HG02884 (cell line): ENCODE measurements at regions not wholly inside any gene's neighbourhood (a gene's known extent, or its start where the extent isn't known, plus 50 kb on each side); places are given as distances from the start of the nearest gene placed in this dataset.
"Not testable (repeated sequence)": the region's sequence is repeated elsewhere in the genome, so short reads cannot be mapped to it uniquely, and the experiment has no call there.

Experiments
- ATAC-seq: cut with Tn5 transposase; IDR thresholded peaks from one replicate; pipeline ENCODE4 v1.9.1; 2021; ENCODE audit warnings: mild to moderate bottlenecking, moderate library complexity; ENCODE audit not compliant: unreplicated experiment

GRCh38 chr4:125262502-125262901 lies 52.3 kb upstream of the FAT4 start:
- ATAC-seq, result no peak

GRCh38 chr4:125262079-125262478 lies 52.7 kb upstream of the FAT4 start:
- no peak for ATAC-seq

GRCh38 chr4:125254106-125254505 lies 60.6 kb upstream of the FAT4 start:
- ATAC-seq, result no peak

- no peak for ATAC-seq
These were observed 69.8 kb upstream of the FAT4 start for GRCh38 chr4:125244848-125245450.

- no peak for ATAC-seq
These were observed 70.9 kb upstream of the FAT4 start for GRCh38 chr4:125243789-125244397.

GRCh38 chr4:125235971-125236370 lies 78.8 kb upstream of the FAT4 start:
- no peak for ATAC-seq

GRCh38 chr4:125231661-125232060 lies 83.1 kb upstream of the FAT4 start:
- no peak for ATAC-seq

- no peak for ATAC-seq
These were observed 85.1 kb upstream of the FAT4 start for GRCh38 chr4:125229596-125230058.

- ATAC-seq, result no peak
These were observed 88.9 kb upstream of the FAT4 start for GRCh38 chr4:125225806-125226205.

GRCh38 chr4:125200556-125200955 lies 114.2 kb upstream of the FAT4 start:
- ATAC-seq, result no peak

- ATAC-seq, result no peak
These were observed 115.8 kb upstream of the FAT4 start for GRCh38 chr4:125198916-125199315.

- not testable (repeated sequence) for ATAC-seq
These were observed 122.8 kb upstream of the FAT4 start for GRCh38 chr4:125191874-125192459.

- no peak for ATAC-seq
These were observed 123.5 kb upstream of the FAT4 start for GRCh38 chr4:125191232-125191631.

- ATAC-seq, result no peak
These were observed 127.3 kb upstream of the FAT4 start for GRCh38 chr4:125187226-125188176.

- no peak for ATAC-seq
These were observed 130.6 kb upstream of the FAT4 start for GRCh38 chr4:125184116-125184515.

- no peak for ATAC-seq
These were observed 133.0 kb upstream of the FAT4 start for GRCh38 chr4:125181804-125182203.

GRCh38 chr4:125179727-125180126 lies 135.0 kb upstream of the FAT4 start:
- ATAC-seq, result no peak

GRCh38 chr4:125169192-125169591 lies 145.6 kb upstream of the FAT4 start:
- no peak for ATAC-seq

GRCh38 chr4:125168531-125168930 lies 146.2 kb upstream of the FAT4 start:
- no peak for ATAC-seq

GRCh38 chr4:125166012-125166411 lies 148.7 kb upstream of the FAT4 start:
- not testable (repeated sequence) for ATAC-seq

GRCh38 chr4:125159001-125159400 lies 155.8 kb upstream of the FAT4 start:
- no peak for ATAC-seq
